ENCODE measurements at regions not wholly inside any gene's neighbourhood (a gene's known extent, or its start where the extent isn't known, plus 50 kb on each side); places are given as distances from the start of the nearest gene placed in this dataset.

DNA sequence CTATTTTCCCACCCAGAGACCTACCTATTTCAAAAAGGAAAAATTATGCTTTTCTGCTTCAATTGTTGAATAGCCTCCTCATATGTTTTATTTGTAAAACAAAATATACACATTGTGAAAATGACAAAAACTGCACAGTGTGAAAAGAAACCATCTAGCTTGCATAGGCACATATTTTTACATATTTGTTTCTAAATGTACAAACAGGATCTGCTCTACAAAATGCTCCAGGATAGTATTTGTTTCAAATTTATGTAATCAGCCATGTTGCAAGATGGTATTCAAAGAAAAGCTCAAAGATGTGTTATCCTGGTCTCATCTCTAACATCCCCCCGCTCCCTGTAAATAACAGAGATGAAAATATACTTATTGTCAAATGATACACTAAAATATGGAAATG is 366.1 kb upstream of the MPDZ start:
- Mint-ChIP-seq H3K4me1 (ENCODE audit: low read depth, unreplicated experiment) (no peaks in the 10 kb centered on the region), H3K27ac (ENCODE audit: unreplicated experiment) (no peak overlapping the region), H3K4me3 (ENCODE audit: unreplicated experiment) (no peak overlapping the region), H3K36me3 (ENCODE audit: unreplicated experiment) (no peaks in the 10 kb centered on the region), H3K9me3 (ENCODE audit: unreplicated experiment) (no peaks in the 10 kb centered on the region), H3K27me3 (ENCODE audit: unreplicated experiment) (no peaks in the 10 kb centered on the region)
- TF ChIP-seq, protein P1, sequence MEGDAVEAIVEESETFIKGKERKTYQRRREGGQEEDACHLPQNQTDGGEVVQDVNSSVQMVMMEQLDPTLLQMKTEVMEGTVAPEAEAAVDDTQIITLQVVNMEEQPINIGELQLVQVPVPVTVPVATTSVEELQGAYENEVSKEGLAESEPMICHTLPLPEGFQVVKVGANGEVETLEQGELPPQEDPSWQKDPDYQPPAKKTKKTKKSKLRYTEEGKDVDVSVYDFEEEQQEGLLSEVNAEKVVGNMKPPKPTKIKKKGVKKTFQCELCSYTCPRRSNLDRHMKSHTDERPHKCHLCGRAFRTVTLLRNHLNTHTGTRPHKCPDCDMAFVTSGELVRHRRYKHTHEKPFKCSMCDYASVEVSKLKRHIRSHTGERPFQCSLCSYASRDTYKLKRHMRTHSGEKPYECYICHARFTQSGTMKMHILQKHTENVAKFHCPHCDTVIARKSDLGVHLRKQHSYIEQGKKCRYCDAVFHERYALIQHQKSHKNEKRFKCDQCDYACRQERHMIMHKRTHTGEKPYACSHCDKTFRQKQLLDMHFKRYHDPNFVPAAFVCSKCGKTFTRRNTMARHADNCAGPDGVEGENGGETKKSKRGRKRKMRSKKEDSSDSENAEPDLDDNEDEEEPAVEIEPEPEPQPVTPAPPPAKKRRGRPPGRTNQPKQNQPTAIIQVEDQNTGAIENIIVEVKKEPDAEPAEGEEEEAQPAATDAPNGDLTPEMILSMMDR (IDR thresholded peaks at IDR 0.05; ENCODE audit: partially characterized antibody, unreplicated experiment), result no peak
- no peak for DNase-seq

DNA sequence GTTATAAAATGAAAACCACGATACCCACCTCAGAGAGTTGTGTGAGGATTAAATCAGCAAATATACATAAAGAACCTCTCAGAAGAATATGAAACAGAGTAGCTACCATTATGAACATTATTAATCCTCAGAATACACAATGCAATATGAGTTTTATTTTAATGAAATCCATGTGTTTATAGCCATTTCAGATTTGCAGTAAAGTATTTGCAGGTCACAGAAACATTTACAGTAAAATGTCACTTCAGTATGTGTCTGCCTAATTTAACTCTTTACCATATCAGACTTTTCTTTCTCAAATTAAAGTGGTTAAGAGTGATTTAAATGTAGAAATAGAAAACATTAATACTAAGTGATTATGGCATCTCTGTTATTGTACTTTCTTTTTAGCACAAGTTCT is 365.2 kb upstream of the MPDZ start:
- TF ChIP-seq, protein P1 (IDR thresholded peaks at IDR 0.05; ENCODE audit: partially characterized antibody, unreplicated experiment), result no peak
- Mint-ChIP-seq H3K4me3 (ENCODE audit: unreplicated experiment) (no peak overlapping the region), H3K9me3 (ENCODE audit: unreplicated experiment) (no peaks in the 10 kb centered on the region), H3K27ac (ENCODE audit: unreplicated experiment) (no peak overlapping the region), H3K27me3 (ENCODE audit: unreplicated experiment) (no peaks in the 10 kb centered on the region), H3K4me1 (ENCODE audit: low read depth, unreplicated experiment) (no peaks in the 10 kb centered on the region), H3K36me3 (ENCODE audit: unreplicated experiment) (no peaks in the 10 kb centered on the region)
- DNase-seq, result no peak

DNA sequence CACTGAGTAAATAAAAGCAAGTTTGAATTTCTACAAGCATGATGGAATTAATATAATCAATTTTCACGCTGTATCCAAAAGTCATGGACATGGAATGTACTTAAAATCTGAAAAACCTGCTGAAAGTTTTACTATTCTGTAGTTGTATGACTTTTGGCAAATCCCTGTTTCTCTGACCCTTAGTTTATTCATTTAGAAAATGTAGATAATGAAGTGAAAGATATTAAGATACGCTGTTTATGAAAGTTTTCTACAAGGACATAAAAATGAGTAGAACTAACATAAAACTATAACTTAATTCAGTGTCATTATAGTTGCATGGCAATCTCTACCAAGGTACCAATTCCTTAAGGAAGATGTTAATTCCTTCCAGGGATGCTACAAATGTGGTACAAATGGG is 363.2 kb upstream of the MPDZ start:
- H3K27me3 Mint-ChIP-seq (ENCODE audit: unreplicated experiment), result peaks cover 2% of the 10 kb centered on the region
- H3K9me3 Mint-ChIP-seq (ENCODE audit: unreplicated experiment), result no peaks in the 10 kb centered on the region
- DNase-seq, result no peak
- TF ChIP-seq, protein P1 (IDR thresholded peaks at IDR 0.05; ENCODE audit: partially characterized antibody, unreplicated experiment), result no peak
- H3K27ac Mint-ChIP-seq (ENCODE audit: unreplicated experiment), result no peak overlapping the region
- no peak overlapping the region for H3K4me3 Mint-ChIP-seq (ENCODE audit: unreplicated experiment)
- H3K36me3 Mint-ChIP-seq (ENCODE audit: unreplicated experiment), result no peaks in the 10 kb centered on the region
- H3K4me1 Mint-ChIP-seq (ENCODE audit: low read depth, unreplicated experiment), result no peaks in the 10 kb centered on the region

DNA sequence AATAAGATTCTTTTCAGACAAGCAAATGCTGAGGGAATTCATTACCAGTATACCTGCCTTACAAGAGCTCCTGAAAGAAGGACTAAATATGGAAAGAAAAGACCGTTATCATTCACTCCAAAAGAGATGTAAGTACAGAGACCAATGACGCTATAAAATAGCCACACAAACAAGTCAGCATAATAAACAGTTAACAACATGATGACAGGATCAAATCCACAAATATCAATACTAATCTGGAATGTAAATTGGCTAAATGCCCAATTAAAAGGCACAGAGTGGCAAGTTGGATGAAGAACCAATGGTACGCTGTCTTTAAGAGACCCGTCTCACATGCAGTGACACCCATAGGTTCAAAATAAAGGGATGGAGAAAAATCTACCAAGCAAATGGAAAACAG is 349.6 kb upstream of the MPDZ start:
- H3K9me3 Mint-ChIP-seq (ENCODE audit: unreplicated experiment), result peaks cover 4% of the 10 kb centered on the region
- DNase-seq, result no peak
- TF ChIP-seq, protein P1 (IDR thresholded peaks at IDR 0.05; ENCODE audit: partially characterized antibody, unreplicated experiment), result no peak
- no peak overlapping the region for H3K4me3 Mint-ChIP-seq (ENCODE audit: unreplicated experiment)
- H3K4me1 Mint-ChIP-seq (ENCODE audit: low read depth, unreplicated experiment), result no peaks in the 10 kb centered on the region
- H3K36me3 Mint-ChIP-seq (ENCODE audit: unreplicated experiment), result no peaks in the 10 kb centered on the region
- peaks cover under 1% of the 10 kb centered on the region for H3K27me3 Mint-ChIP-seq (ENCODE audit: unreplicated experiment)
- H3K27ac Mint-ChIP-seq (ENCODE audit: unreplicated experiment), result no peak overlapping the region

DNA sequence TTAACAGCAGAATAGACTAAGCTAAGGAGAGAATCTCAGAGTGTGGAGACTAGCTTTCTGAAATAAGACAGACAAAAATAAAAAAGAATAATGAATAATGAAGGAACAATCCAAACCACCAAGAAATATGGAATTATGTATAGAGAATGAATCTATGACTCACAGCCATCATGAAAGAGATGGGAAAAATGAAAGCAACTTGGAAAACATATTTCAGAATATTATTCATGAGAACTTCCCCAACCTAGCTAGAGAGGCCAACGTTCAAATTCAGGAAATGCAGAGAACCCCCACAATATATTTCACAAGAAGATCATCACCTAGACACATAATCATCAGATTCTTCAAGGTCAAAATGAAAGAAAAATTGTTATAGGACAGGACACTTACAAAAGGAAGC is 349.0 kb upstream of the MPDZ start:
- no peak overlapping the region for H3K4me3 Mint-ChIP-seq (ENCODE audit: unreplicated experiment)
- no peaks in the 10 kb centered on the region for H3K36me3 Mint-ChIP-seq (ENCODE audit: unreplicated experiment)
- no peaks in the 10 kb centered on the region for H3K4me1 Mint-ChIP-seq (ENCODE audit: low read depth, unreplicated experiment)
- no peak overlapping the region for H3K27ac Mint-ChIP-seq (ENCODE audit: unreplicated experiment)
- H3K9me3 Mint-ChIP-seq (ENCODE audit: unreplicated experiment), result peaks cover 4% of the 10 kb centered on the region
- peaks cover 2% of the 10 kb centered on the region for H3K27me3 Mint-ChIP-seq (ENCODE audit: unreplicated experiment)
- TF ChIP-seq, protein P1 (IDR thresholded peaks at IDR 0.05; ENCODE audit: partially characterized antibody, unreplicated experiment), result no peak
- DNase-seq, result no peak
